H1 (cell line): ENCODE measurements at regions not wholly inside any gene's neighbourhood (a gene's known extent, or its start where the extent isn't known, plus 50 kb on each side); places are given as distances from the start of the nearest gene placed in this dataset.

Source experiments
- CTCF ChIA-PET: fragments of 300-600 bp; sonication (Branson Sonifier 250); formaldehyde crosslinking; loops from one replicate; lab custom pipeline; 2021; ENCODE audit not compliant: partially characterized antibody; lab: Charles Lee
- POLR2A ChIA-PET: fragments of 300-600 bp; sonication (Branson Sonifier 250); formaldehyde crosslinking; loops from one replicate; lab custom pipeline; 2021; ENCODE audit warnings: inconsistent platforms; ENCODE audit not compliant: partially characterized antibody; lab: Charles Lee
- DNase-seq, 2 experiments: peaks; one replicate each; pipeline versions ENCODE4 v3.0.0 to v3.0.0-alpha.2; 2010 to 2022; ENCODE audit warnings: low spot score in 2 of 2, low read depth in 1 of 2, mixed read lengths in 1 of 2
- FAIRE-seq: peaks from 2 replicates; lab custom pipeline; 2011; peaks lifted over from hg19 to GRCh38; lab: Jason Lieb, UNC
- H2AFZ ChIP-seq: 2 replicates; pipeline ENCODE4 v1.8.1; 2012; ENCODE audit warnings: low read length, inconsistent platforms
- H2AK5ac ChIP-seq: 2 replicates; pipeline ENCODE4 v1.6.1; 2013; ENCODE audit warnings: low read depth, low read length
- H2BK120ac ChIP-seq: replicated peaks from 2 replicates; pipeline ENCODE3; 2013; ENCODE audit warnings: low read depth, low read length, inconsistent platforms
- H2BK12ac ChIP-seq: 2 replicates; pipeline ENCODE4 v1.6.1; 2013; ENCODE audit warnings: low read depth, low read length
- H2BK15ac ChIP-seq: 2 replicates; pipeline ENCODE4 v1.6.1; 2013; ENCODE audit warnings: low read length
- H2BK20ac ChIP-seq: 2 replicates; pipeline ENCODE4 v1.6.1; 2013; ENCODE audit warnings: low read length
- H2BK5ac ChIP-seq: 2 replicates; pipeline ENCODE4 v1.6.1; 2013; ENCODE audit warnings: low read depth, low read length
- H3K14ac ChIP-seq: 2 replicates; pipeline ENCODE4 v1.6.1; 2013; ENCODE audit warnings: inconsistent platforms; ENCODE audit not compliant: insufficient read length
- H3K18ac ChIP-seq: 2 replicates; pipeline ENCODE4 v1.6.1; 2013; ENCODE audit warnings: low read length; ENCODE audit errors: extremely low read depth
- H3K23ac ChIP-seq: 2 replicates; pipeline ENCODE4 v1.6.1; 2013; ENCODE audit warnings: inconsistent platforms; ENCODE audit not compliant: insufficient read length
- H3K23me2 ChIP-seq: 2 replicates; pipeline ENCODE4 v1.6.1; 2013; ENCODE audit warnings: low read depth, low read length
- H3K27ac ChIP-seq: 2 replicates; pipeline ENCODE4 v1.6.1; 2011; ENCODE audit warnings: low read depth, low read length, inconsistent platforms
- H3K27me3 ChIP-seq, 4 experiments: replicated peaks in 1 of 4; 1 replicate in 1 of 4; 2 replicates in 3 of 4; pipeline versions ENCODE4 v1.6.1 to v1.8.1; 2011 to 2013; ENCODE audit warnings: low read length in 3 of 4, mild to moderate bottlenecking in 3 of 4, inconsistent platforms in 2 of 4, mixed read lengths in 2 of 4, moderate library complexity in 1 of 4; ENCODE audit not compliant: control insufficient read depth in 3 of 4, insufficient read depth in 3 of 4; ENCODE audit errors: extremely low read depth in 1 of 4
- H3K36me3 ChIP-seq, 4 experiments: 2 replicates each; pipeline versions ENCODE4 v1.6.1 to v1.8.1; 2011 to 2013; ENCODE audit warnings: mild to moderate bottlenecking in 4 of 4, low read length in 3 of 4, moderate library complexity in 2 of 4, control low read depth in 1 of 4, inconsistent platforms in 1 of 4; ENCODE audit not compliant: insufficient read depth in 4 of 4, control insufficient read depth in 2 of 4
- H3K4ac ChIP-seq: replicated peaks from 2 replicates; pipeline ENCODE3; 2013; ENCODE audit warnings: low read length, low read depth, mixed read lengths, inconsistent platforms; ENCODE audit not compliant: insufficient read length
- H3K4me1 ChIP-seq, 4 experiments: replicated peaks in 1 of 4; 1 replicate in 1 of 4; 2 replicates in 3 of 4; pipeline versions ENCODE4 v1.6.1 to v1.8.1; 2011 to 2013; ENCODE audit warnings: low read length in 3 of 4, inconsistent platforms in 2 of 4, mixed read lengths in 1 of 4; ENCODE audit not compliant: insufficient read depth in 4 of 4, control insufficient read depth in 3 of 4
- H3K4me2 ChIP-seq, 2 experiments: 2 replicates each; pipeline versions ENCODE4 v1.6.1 to v1.8.1; 2011 to 2013; ENCODE audit warnings: low read depth in 2 of 2, low read length in 2 of 2, control low read depth in 1 of 2, inconsistent platforms in 1 of 2, mild to moderate bottlenecking in 1 of 2; ENCODE audit not compliant: insufficient read depth in 1 of 2
- H3K4me3 ChIP-seq, 4 experiments: fragments of 200-600, 300-600 bp in 1 of 4; sonication (generic), shearing (Covaris generic), sonication (Bioruptor Twin) in 1 of 4; 2 replicates each; pipeline versions ENCODE4 v1.5.1 to v1.8.1; 2011 to 2016; ENCODE audit warnings: low read length in 4 of 4, low read depth in 3 of 4, control low read depth in 2 of 4, inconsistent platforms in 2 of 4, mild to moderate bottlenecking in 2 of 4, mixed read lengths in 1 of 4, moderate library complexity in 1 of 4; ENCODE audit not compliant: insufficient read depth in 2 of 4; ENCODE audit errors: extremely low read depth in 1 of 4
- H3K56ac ChIP-seq: replicated peaks from 2 replicates; pipeline ENCODE3; 2013; ENCODE audit warnings: low read depth, mild to moderate bottlenecking, mixed read lengths, low read length, inconsistent platforms; ENCODE audit not compliant: insufficient read length
- H3K79me1 ChIP-seq: 2 replicates; pipeline ENCODE4 v1.6.1; 2013; ENCODE audit warnings: low read depth, low read length, control low read depth
- H3K79me2 ChIP-seq, 2 experiments: 2 replicates each; pipeline versions ENCODE4 v1.6.1 to v1.8.1; 2012 to 2013; ENCODE audit warnings: low read length in 2 of 2, mild to moderate bottlenecking in 2 of 2, inconsistent platforms in 1 of 2; ENCODE audit not compliant: insufficient read depth in 2 of 2, control insufficient read depth in 1 of 2
- H3K9ac ChIP-seq, 4 experiments: replicated peaks in 1 of 4; 1 replicate in 1 of 4; 2 replicates in 3 of 4; pipeline versions ENCODE4 v1.6.1 to v1.8.1; 2011 to 2013; ENCODE audit warnings: low read depth in 3 of 4, low read length in 3 of 4, control low read depth in 2 of 4, mild to moderate bottlenecking in 2 of 4, moderate library complexity in 2 of 4, inconsistent platforms in 1 of 4; ENCODE audit errors: extremely low read depth in 1 of 4
- H3K9me3 ChIP-seq, 2 experiments: 2 replicates each; pipeline versions ENCODE4 v1.6.1 to v1.8.1; 2012 to 2013; ENCODE audit warnings: mild to moderate bottlenecking in 2 of 2, moderate library complexity in 2 of 2, control low read depth in 1 of 2, inconsistent platforms in 1 of 2, low read depth in 1 of 2, low read length in 1 of 2, mixed read lengths in 1 of 2; ENCODE audit not compliant: insufficient read depth in 2 of 2
- H4K20me1 ChIP-seq, 2 experiments: replicated peaks in 1 of 2; 2 replicates each; pipeline versions ENCODE3 to v1.8.1; 2011 to 2013; ENCODE audit warnings: inconsistent platforms in 2 of 2, low read length in 2 of 2, mild to moderate bottlenecking in 1 of 2; ENCODE audit not compliant: insufficient read depth in 2 of 2, control insufficient read depth in 1 of 2
- H4K5ac ChIP-seq: 2 replicates; pipeline ENCODE4 v1.6.1; 2013; ENCODE audit warnings: low read length, low read depth, mixed read lengths, inconsistent platforms; ENCODE audit not compliant: insufficient read length
- H4K8ac ChIP-seq: 2 replicates; pipeline ENCODE4 v1.8.0; 2013; ENCODE audit warnings: mild to moderate bottlenecking, moderate library complexity, low read length, inconsistent platforms; ENCODE audit not compliant: insufficient read depth; ENCODE audit errors: extremely low read depth
- H4K91ac ChIP-seq: replicated peaks from 2 replicates; pipeline ENCODE3; 2013; ENCODE audit warnings: low read length, mixed read lengths, inconsistent platforms; ENCODE audit not compliant: insufficient read length
- CBX5 ChIP-seq: fragments of 300-800, 300-1000 bp; sonication (generic); IDR thresholded peaks from 2 replicates; pipeline ENCODE4 v1.7.1; 2016; ENCODE audit warnings: antibody characterized with exemption, low read length, low read depth
- CEBPB ChIP-seq: IDR thresholded peaks from 2 replicates; pipeline ENCODE4 v1.6.1; 2012; ENCODE audit warnings: low read depth, low read length
- CTBP2 ChIP-seq: IDR thresholded peaks from 2 replicates; pipeline ENCODE4 v1.7.0; 2011; ENCODE audit warnings: borderline replicate concordance, mild to moderate bottlenecking, moderate library complexity, mixed read lengths, low read length; ENCODE audit not compliant: insufficient read depth, insufficient read length
- EGR1 ChIP-seq: IDR thresholded peaks from 2 replicates; pipeline ENCODE4 v1.6.1; 2011; ENCODE audit warnings: low read depth, low read length, borderline replicate concordance
- EP300 ChIP-seq, 2 experiments: IDR thresholded peaks; 1 replicate in 1 of 2; 2 replicates in 1 of 2; pipeline ENCODE4 v1.6.1; 2011 to 2012; ENCODE audit warnings: low read depth in 2 of 2, low read length in 2 of 2, mild to moderate bottlenecking in 2 of 2, borderline replicate concordance in 1 of 2, inconsistent platforms in 1 of 2, moderate library complexity in 1 of 2
- EZH2 ChIP-seq: fragments of 200-600 bp; sonication (generic); IDR thresholded peaks from 2 replicates; pipeline ENCODE4 v1.7.1; 2012; ENCODE audit warnings: low read depth, mild to moderate bottlenecking, moderate library complexity, low read length, inconsistent platforms; ENCODE audit not compliant: severe bottlenecking
- KDM1A ChIP-seq: fragments of 200-600, 300-600 bp; sonication (generic); IDR thresholded peaks from 2 replicates; pipeline ENCODE4 v1.7.1; 2016; ENCODE audit warnings: mild to moderate bottlenecking, low read length, borderline replicate concordance
- RAD21 ChIP-seq, 2 experiments: IDR thresholded peaks in 1 of 2; conservative IDR thresholded peaks in 1 of 2; 2 replicates each; pipeline ENCODE4 v1.6.1; 2011; ENCODE audit warnings: low read depth in 2 of 2, low read length in 2 of 2, improper control_type of control experiment in 1 of 2, inconsistent platforms in 1 of 2, mild to moderate bottlenecking in 1 of 2, moderate library complexity in 1 of 2
- SP1 ChIP-seq: IDR thresholded peaks from 2 replicates; pipeline ENCODE4 v1.6.1; 2011; ENCODE audit warnings: low read depth, low read length
- SP4 ChIP-seq: IDR thresholded peaks from 2 replicates; pipeline ENCODE4 v1.6.1; 2012; ENCODE audit warnings: low read length, inconsistent platforms
- YY1 ChIP-seq: IDR thresholded peaks from 2 replicates; pipeline ENCODE4 v1.6.1; 2011; ENCODE audit warnings: low read depth, mild to moderate bottlenecking, low read length
- TF ChIP-seq, protein P1 (sequence below): IDR thresholded peaks from 2 replicates; pipeline ENCODE4 v1.6.1; 2011; ENCODE audit warnings: low read depth, mild to moderate bottlenecking, low read length; ENCODE audit not compliant: insufficient read depth
- TF ChIP-seq, protein P2 (sequence below): IDR thresholded peaks from 2 replicates; pipeline ENCODE4 v1.6.1; 2012; ENCODE audit warnings: low read length, inconsistent platforms

DNA sequence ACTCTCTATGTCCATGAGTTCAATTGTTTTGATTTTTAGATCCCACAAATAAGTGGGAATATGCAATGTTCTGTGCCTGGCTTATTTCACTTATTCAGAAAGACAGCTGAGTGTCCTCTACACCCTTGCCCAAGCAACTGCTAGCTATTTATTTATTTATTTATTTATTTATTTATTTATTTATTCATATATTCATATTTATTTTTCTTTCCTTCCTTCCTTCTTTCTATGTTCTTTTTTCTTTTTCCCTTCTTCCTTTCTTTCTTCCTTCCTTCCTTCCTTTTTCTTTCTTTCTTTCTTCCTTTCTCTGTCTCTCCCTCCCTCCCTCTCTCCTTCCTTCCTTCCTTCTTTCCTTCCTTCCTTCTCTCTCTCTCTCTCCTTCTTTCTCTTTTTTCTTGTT is 563.4 kb downstream of the BCL11B start:
- H4K20me1 ChIP-seq, result peaks cover 0 to 2% of the 10 kb centered on the region in 2 experiments
- CTCF ChIA-PET, result interaction anchor here (0.7 kb wide), 1 partner anchor 525 kb away, joined by 3 read pairs; no protein-coding TSS in a partner anchor
- no peak overlapping the region for H3K9ac ChIP-seq
- no peaks in the 10 kb centered on the region for H3K79me1 ChIP-seq
- H2BK20ac ChIP-seq, result no peak overlapping the region
- no peak overlapping the region for H2AFZ ChIP-seq
- H2BK15ac ChIP-seq, result no peak overlapping the region
- no peak for FAIRE-seq
- no peak overlapping the region for H2BK120ac ChIP-seq
- DNase-seq, result no peak
- POLR2A ChIA-PET, result no interaction called here
- no peak overlapping the region for H4K8ac ChIP-seq
- H3K14ac ChIP-seq, result no peak overlapping the region
- no peaks in the 10 kb centered on the region for H3K79me2 ChIP-seq
- H4K91ac ChIP-seq, result no peak overlapping the region
- no peaks in the 10 kb centered on the region for H3K27me3 ChIP-seq
- H2AK5ac ChIP-seq, result no peak overlapping the region
- no peak overlapping the region for H3K4ac ChIP-seq
- H3K36me3 ChIP-seq, result no peaks in the 10 kb centered on the region
- no peak overlapping the region for H4K5ac ChIP-seq
- H3K4me3 ChIP-seq, result no peak overlapping the region
- no peaks in the 10 kb centered on the region for H3K9me3 ChIP-seq
- H3K23ac ChIP-seq, result no peak overlapping the region
- H3K4me1 ChIP-seq, result peaks cover 0 to 4% (median 1%) of the 10 kb centered on the region in 4 experiments; a peak in 3 of 7 replicates
- H3K23me2 ChIP-seq, result peaks cover 4% of the 10 kb centered on the region; the same call in 1 of the 2 replicates
- H3K4me2 ChIP-seq, result no peak overlapping the region
- H2BK5ac ChIP-seq, result no peak overlapping the region
- no peak overlapping the region for H3K18ac ChIP-seq
- H2BK12ac ChIP-seq, result no peak overlapping the region
- H3K27ac ChIP-seq, result no peak overlapping the region
- H3K56ac ChIP-seq, result no peak overlapping the region
- TF ChIP-seq RAD21 (IDR thresholded peaks at IDR 0.05 in 1 of 2, conservative IDR thresholded peaks at IDR 0.05 in 1 of 2; ENCODE audit: low read depth in 2 of 2, low read length in 2 of 2), result no peak
- no peak for TF ChIP-seq EGR1
- TF ChIP-seq EP300 (IDR thresholded peaks at IDR 0.05; ENCODE audit: borderline replicate concordance in 1 of 2, low read depth in 2 of 2, low read length in 2 of 2), result no peak
- TF ChIP-seq CEBPB, result no peak
- no peak for TF ChIP-seq SP4
- no peak for TF ChIP-seq YY1
- TF ChIP-seq, protein P1, sequence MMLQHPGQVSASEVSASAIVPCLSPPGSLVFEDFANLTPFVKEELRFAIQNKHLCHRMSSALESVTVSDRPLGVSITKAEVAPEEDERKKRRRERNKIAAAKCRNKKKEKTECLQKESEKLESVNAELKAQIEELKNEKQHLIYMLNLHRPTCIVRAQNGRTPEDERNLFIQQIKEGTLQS, result no peak
- no peak for TF ChIP-seq SP1
- TF ChIP-seq EZH2, result no peak
- TF ChIP-seq CTBP2, result no peak
- TF ChIP-seq KDM1A, result no peak
- TF ChIP-seq, protein P2, sequence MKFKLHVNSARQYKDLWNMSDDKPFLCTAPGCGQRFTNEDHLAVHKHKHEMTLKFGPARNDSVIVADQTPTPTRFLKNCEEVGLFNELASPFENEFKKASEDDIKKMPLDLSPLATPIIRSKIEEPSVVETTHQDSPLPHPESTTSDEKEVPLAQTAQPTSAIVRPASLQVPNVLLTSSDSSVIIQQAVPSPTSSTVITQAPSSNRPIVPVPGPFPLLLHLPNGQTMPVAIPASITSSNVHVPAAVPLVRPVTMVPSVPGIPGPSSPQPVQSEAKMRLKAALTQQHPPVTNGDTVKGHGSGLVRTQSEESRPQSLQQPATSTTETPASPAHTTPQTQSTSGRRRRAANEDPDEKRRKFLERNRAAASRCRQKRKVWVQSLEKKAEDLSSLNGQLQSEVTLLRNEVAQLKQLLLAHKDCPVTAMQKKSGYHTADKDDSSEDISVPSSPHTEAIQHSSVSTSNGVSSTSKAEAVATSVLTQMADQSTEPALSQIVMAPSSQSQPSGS, result no peak
- no peak for TF ChIP-seq CBX5
